Activated CD4-positive, alpha-beta T cell treated with anti-CD3 and anti-CD28 coated beads, Interleukin-2, amount 10 ng/mL, durations not matched to agents 24 days and 14 days (primary cell): ENCODE measurements at regions not wholly inside any gene's neighbourhood (a gene's known extent, or its start where the extent isn't known, plus 50 kb on each side); places are given as distances from the start of the nearest gene placed in this dataset.

Source experiments
- DNase-seq: peaks from one replicate; pipeline ENCODE4 v3.0.0; 2022
- H3K27ac Mint-ChIP-seq: one replicate; pipeline ENCODE4 v1.8.0; 2022; ENCODE audit warnings: mild to moderate bottlenecking, mixed read lengths
- H3K27me3 Mint-ChIP-seq: one replicate; pipeline ENCODE4 v1.8.0; 2022; ENCODE audit warnings: mixed read lengths
- H3K36me3 Mint-ChIP-seq: one replicate; pipeline ENCODE4 v1.8.0; 2022; ENCODE audit warnings: low read depth, mild to moderate bottlenecking, mixed read lengths
- H3K4me1 Mint-ChIP-seq: one replicate; pipeline ENCODE4 v1.8.0; 2021; ENCODE audit warnings: mixed read lengths
- H3K4me3 Mint-ChIP-seq: one replicate; pipeline ENCODE4 v1.8.0; 2022; ENCODE audit warnings: mild to moderate bottlenecking, moderate library complexity, mixed read lengths
- H3K9me3 Mint-ChIP-seq: one replicate; pipeline ENCODE4 v1.8.0; 2021; ENCODE audit warnings: mixed read lengths
- intact Hi-C: fragments of 100-400 bp; cut with micrococcal nuclease; formaldehyde crosslinking; loops from one replicate; pipeline ENCODE4 v1.15.1; 2023

DNA sequence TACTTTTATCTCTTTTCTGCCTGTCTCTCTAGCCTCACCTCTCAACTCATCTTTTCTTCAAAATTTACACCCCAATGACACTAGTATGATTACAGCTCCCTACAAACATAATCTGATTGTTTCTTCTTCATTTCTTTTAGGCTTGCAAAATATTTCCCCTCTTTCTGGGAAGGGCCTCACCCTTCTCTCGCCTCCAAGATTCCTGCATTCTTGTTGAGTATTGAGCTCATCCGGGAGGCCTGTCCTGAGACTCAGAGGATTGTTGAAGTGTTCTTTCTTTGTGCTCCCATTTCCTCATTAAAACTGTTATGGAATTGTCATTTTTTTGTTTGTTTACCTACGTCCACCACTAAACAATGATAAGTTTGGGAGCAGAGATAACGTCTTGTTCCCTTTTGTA is 99.1 kb upstream of the CHRM3 start:
- no peaks in the 10 kb centered on the region for H3K9me3 Mint-ChIP-seq

DNA sequence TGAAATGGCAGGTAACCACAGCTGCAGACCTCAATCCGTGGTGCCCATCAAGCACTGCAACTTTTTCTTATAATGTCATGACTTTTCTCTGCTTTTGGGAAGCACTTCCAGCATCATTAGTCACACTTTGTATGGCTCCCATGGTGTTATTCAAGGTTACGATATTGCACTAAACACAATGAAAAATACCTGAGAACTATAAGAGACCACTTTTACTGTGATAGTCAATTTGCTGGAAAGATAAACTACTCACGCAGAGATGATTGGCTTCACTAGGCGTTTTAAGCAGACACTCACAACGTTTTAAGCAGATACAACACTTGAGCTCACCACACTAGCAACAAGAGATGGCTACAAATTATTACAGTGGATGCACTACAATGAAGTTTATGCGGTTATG is 103.2 kb upstream of the CHRM3 start:
- no peak for DNase-seq
- Mint-ChIP-seq H3K4me1 (no peaks in the 10 kb centered on the region), H3K27ac (no peak overlapping the region), H3K27me3 (no peaks in the 10 kb centered on the region), H3K9me3 (no peaks in the 10 kb centered on the region), H3K4me3 (no peak overlapping the region), H3K36me3 (no peaks in the 10 kb centered on the region)
- intact Hi-C loops: no loop called here

More for the DNA sequence above, 99.1 kb upstream of the CHRM3 start:
- Mint-ChIP-seq H3K27ac (no peak overlapping the region), H3K36me3 (no peaks in the 10 kb centered on the region), H3K4me1 (no peaks in the 10 kb centered on the region), H3K27me3 (no peaks in the 10 kb centered on the region), H3K4me3 (no peak overlapping the region)
- intact Hi-C loops: no loop called here
- DNase-seq: no peak

DNA sequence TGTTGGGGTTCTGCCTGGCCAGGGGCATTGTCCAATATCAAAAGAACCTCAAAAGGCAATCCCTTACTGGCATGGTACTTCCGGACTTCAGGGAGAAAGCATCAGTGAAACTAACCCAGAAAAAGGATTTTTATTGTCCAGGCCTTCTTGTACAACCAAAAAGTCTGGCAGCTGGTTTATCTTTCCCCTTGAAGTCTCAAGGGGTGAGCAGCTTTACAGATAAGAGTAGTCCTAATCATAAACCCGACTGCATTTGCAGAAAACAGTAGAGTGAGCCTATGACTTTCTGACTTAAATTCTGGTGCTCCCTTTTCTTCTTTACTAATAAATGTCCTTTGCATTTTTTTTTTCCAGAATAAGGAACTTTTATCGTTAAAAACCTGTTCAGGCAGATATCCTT is 104.0 kb upstream of the CHRM3 start:
- no peaks in the 10 kb centered on the region for H3K36me3 Mint-ChIP-seq
- no peak overlapping the region for H3K27ac Mint-ChIP-seq
- H3K4me3 Mint-ChIP-seq: no peak overlapping the region
- H3K27me3 Mint-ChIP-seq: no peaks in the 10 kb centered on the region
- intact Hi-C loops: no loop called here
- no peaks in the 10 kb centered on the region for H3K9me3 Mint-ChIP-seq
- DNase-seq: no peak
- no peaks in the 10 kb centered on the region for H3K4me1 Mint-ChIP-seq

DNA sequence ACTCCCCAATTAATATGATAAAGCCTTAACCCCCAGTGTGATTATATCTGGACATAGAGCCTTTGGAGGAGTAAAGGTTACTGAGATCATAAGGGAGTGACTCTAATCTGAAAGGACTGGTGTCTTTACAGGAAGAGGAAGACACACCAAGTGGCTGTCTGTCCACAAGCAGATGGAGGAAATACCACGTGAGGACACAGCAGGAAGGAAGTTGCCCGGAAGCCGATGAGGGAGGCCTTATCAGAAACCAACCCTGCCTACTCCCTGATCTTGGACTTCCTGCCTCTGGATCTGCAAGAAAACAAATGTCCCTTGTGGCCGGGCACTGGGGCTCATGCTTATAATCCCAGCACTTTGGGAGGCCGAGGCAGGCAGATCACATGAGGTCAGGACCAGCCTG is 110.3 kb upstream of the CHRM3 start:
- intact Hi-C loops: no loop called here
- no peaks in the 10 kb centered on the region for H3K36me3 Mint-ChIP-seq
- H3K9me3 Mint-ChIP-seq: no peaks in the 10 kb centered on the region
- H3K4me3 Mint-ChIP-seq: no peak overlapping the region
- H3K27ac Mint-ChIP-seq: no peak overlapping the region
- no peaks in the 10 kb centered on the region for H3K4me1 Mint-ChIP-seq
- no peaks in the 10 kb centered on the region for H3K27me3 Mint-ChIP-seq
- DNase-seq: no peak

DNA sequence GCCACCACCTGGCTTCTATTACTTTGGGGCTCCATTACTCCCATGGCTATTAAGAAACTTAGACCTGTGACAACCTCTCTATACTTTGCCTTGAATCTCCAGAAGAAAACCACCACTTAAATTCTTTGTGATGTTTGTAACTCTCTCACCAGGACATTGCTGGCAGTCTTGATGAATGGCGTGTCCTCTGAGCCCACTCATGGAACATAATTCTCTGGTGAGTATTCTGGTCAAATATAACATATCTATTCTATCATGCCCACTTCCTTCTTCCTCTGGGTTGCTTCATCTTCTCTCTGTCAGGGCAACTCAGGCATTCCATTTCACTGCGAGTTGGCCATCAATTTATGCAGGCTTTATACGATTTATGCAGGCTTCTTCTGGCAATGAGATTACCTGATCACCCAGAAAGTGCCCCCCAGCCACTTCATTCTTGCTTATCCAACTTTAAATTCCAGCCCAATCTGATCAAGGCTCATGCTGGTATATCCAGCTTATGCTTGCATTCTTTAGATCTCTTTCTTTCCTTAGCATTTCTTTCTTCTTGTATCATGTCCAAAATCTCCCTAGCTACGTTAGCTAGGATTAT is 112.0 kb upstream of the CHRM3 start:
- no peaks in the 10 kb centered on the region for H3K4me1 Mint-ChIP-seq
- H3K36me3 Mint-ChIP-seq: no peaks in the 10 kb centered on the region
- DNase-seq: no peak
- H3K27me3 Mint-ChIP-seq: no peaks in the 10 kb centered on the region
- H3K9me3 Mint-ChIP-seq: no peaks in the 10 kb centered on the region
- no peak overlapping the region for H3K4me3 Mint-ChIP-seq
- intact Hi-C loops: no loop called here
- H3K27ac Mint-ChIP-seq: no peak overlapping the region

DNA sequence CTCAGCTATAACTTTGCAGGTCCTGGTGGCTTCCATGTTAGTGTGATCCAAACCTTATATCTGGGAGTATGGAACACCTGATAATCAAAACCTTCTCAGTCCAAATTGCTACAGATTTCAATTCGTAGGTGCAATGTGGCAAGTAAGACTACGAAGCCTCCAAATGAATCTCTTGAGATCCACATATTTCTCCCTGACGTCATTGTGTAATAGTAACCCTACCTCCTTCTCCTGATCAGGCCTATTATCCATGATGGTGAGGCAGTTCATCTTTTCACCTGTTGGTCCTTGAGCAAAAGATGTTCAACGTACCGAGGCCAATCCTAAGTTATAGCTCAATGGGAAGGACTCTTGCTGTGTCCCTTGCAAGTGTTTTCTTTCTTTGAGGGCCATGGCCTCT is 115.9 kb upstream of the CHRM3 start:
- H3K4me1 Mint-ChIP-seq: no peaks in the 10 kb centered on the region
- no peaks in the 10 kb centered on the region for H3K27me3 Mint-ChIP-seq
- intact Hi-C loops: no loop called here
- no peak overlapping the region for H3K27ac Mint-ChIP-seq
- H3K4me3 Mint-ChIP-seq: no peak overlapping the region
- DNase-seq: no peak
- no peaks in the 10 kb centered on the region for H3K36me3 Mint-ChIP-seq
- no peaks in the 10 kb centered on the region for H3K9me3 Mint-ChIP-seq

DNA sequence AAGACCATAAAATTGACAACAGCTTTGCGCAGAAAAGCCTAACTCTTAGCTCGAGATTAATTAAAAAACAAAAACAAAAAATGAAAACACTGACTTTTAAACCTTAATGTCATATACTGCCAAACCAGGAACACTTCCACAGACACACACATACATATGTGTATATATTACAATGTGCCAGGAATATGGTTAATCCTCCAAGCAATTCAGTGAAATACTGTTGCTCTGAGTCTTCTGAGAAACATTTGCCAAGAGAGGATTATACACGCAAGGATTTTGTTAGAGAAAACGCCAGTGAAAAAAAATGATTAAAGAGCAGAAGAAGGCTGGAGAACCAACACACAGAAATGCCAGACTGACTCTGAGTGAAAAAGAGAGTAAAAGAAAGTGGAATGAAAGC is 116.7 kb upstream of the CHRM3 start:
- H3K27me3 Mint-ChIP-seq: no peaks in the 10 kb centered on the region
- no peaks in the 10 kb centered on the region for H3K36me3 Mint-ChIP-seq
- H3K4me1 Mint-ChIP-seq: no peaks in the 10 kb centered on the region

DNA sequence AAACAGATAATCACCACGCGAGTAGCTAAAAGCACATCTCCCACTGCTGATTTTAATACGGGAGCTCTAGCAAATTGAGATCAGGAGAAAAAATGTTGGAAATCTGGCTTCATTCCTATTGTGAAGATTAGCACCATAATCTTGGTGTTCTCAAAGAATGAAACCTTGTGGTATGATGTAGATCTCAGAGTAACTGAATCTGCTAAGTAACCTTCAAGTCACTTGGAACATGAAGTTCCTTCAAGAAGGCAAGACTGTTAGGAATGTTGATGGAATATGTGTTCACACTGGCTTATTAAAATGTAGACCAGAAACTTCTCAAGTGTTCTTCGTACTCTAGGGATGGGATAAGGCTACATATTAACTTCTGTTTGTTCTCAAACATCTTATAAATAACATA is 117.4 kb upstream of the CHRM3 start:
- no peak overlapping the region for H3K27ac Mint-ChIP-seq
- H3K4me3 Mint-ChIP-seq: no peak overlapping the region
- no peaks in the 10 kb centered on the region for H3K4me1 Mint-ChIP-seq
- intact Hi-C loops: no loop called here
- DNase-seq: no peak
- no peaks in the 10 kb centered on the region for H3K36me3 Mint-ChIP-seq
- no peaks in the 10 kb centered on the region for H3K27me3 Mint-ChIP-seq
- H3K9me3 Mint-ChIP-seq: no peaks in the 10 kb centered on the region

More for the DNA sequence above, 116.7 kb upstream of the CHRM3 start:
- no peak for DNase-seq
- Mint-ChIP-seq H3K9me3 (no peaks in the 10 kb centered on the region), H3K4me3 (no peak overlapping the region), H3K27ac (no peak overlapping the region)
- intact Hi-C loops: no loop called here

DNA sequence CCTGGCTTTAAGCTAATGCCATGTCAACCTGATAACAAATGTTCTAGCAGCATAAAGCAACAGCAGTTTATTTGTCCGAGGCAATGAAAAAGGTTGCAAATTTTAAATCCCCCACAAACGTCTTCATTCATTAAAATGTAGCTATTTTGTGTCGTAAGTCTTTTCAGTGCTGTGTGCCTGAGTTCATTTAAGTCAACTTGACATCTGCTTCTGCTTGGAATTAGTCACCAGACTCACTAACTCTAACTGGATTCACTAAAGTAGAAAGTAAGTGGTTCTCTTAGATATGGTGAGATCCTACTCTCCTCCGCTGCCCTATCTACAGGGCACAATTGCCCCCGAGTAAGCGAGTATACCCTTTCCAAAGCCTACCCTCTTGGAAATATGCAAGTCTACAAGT is 118.4 kb upstream of the CHRM3 start:
- H3K27me3 Mint-ChIP-seq: no peaks in the 10 kb centered on the region
- H3K4me1 Mint-ChIP-seq: no peaks in the 10 kb centered on the region
- no peak overlapping the region for H3K27ac Mint-ChIP-seq
- no peak overlapping the region for H3K4me3 Mint-ChIP-seq
- no peaks in the 10 kb centered on the region for H3K36me3 Mint-ChIP-seq
- H3K9me3 Mint-ChIP-seq: no peaks in the 10 kb centered on the region
- intact Hi-C loops: no loop called here
- DNase-seq: no peak

DNA sequence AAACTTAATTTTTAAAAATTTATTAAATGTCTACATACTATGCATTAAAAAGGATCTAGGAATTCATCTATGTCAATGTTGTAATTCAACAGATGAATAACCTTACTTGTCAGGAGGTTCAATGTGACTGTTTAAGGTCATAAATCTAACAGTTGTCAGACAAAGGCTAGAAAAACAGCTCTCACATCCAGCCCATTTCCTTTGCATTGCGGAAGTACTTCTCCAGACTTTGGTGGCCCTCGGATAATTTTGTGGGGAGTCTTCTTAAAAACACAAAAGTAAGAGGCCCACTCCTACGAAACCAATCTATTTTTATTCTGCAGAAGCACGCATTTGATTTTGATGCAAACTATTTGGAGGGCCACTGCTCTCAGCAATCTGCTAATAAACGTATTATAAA is 122.6 kb upstream of the CHRM3 start:
- no peak overlapping the region for H3K27ac Mint-ChIP-seq
- DNase-seq: no peak

DNA sequence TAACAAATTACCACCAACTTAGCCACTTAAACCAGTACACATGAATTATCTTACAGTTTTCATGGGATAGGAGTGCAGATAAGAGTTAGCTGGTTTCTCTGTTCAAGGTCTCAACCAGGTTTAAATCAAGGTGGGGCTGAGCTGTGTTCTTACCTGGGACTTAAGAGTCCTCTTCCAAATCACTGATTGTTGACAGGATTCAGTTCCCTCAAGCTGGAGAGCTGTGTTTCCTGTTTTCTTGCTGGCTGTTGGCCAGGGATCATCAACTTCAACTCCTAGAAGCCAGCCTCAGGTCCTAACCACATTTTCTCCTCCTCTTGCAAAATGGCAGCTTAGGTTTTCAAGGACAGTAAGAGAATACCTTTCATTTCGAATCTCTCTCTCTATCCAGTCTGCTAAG is 123.8 kb upstream of the CHRM3 start:
- no peaks in the 10 kb centered on the region for H3K36me3 Mint-ChIP-seq
- intact Hi-C loops: no loop called here
- no peaks in the 10 kb centered on the region for H3K27me3 Mint-ChIP-seq
- H3K9me3 Mint-ChIP-seq: no peaks in the 10 kb centered on the region
- H3K27ac Mint-ChIP-seq: no peak overlapping the region
- H3K4me3 Mint-ChIP-seq: no peak overlapping the region
- no peak for DNase-seq
- no peaks in the 10 kb centered on the region for H3K4me1 Mint-ChIP-seq

More for the DNA sequence above, 122.6 kb upstream of the CHRM3 start:
- no peaks in the 10 kb centered on the region for H3K27me3 Mint-ChIP-seq
- no peaks in the 10 kb centered on the region for H3K4me1 Mint-ChIP-seq
- intact Hi-C loops: no loop called here
- H3K4me3 Mint-ChIP-seq: no peak overlapping the region
- no peaks in the 10 kb centered on the region for H3K9me3 Mint-ChIP-seq
- no peaks in the 10 kb centered on the region for H3K36me3 Mint-ChIP-seq

DNA sequence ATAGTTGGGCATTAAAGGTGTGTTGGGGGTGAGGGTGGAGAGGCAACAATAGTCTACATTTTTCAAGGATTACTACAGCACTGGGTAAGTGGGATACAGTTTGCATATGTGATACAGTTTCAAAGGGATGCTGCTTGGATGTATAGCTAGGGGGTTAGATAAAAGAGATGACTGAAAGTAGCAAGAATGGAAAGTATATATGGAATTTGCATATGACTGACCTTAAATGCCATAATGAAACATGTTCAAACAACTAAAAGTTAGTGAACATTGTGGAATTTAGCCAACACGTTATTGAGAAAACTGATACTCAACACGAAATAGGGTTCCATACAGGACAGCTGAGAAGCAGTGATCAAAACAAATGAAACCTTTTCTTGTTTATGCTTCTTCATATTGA is 124.8 kb upstream of the CHRM3 start:
- Mint-ChIP-seq H3K27ac (no peak overlapping the region), H3K27me3 (no peaks in the 10 kb centered on the region), H3K36me3 (no peaks in the 10 kb centered on the region), H3K4me1 (no peaks in the 10 kb centered on the region), H3K9me3 (no peaks in the 10 kb centered on the region), H3K4me3 (no peak overlapping the region)
- intact Hi-C loops: no loop called here
- DNase-seq: no peak

DNA sequence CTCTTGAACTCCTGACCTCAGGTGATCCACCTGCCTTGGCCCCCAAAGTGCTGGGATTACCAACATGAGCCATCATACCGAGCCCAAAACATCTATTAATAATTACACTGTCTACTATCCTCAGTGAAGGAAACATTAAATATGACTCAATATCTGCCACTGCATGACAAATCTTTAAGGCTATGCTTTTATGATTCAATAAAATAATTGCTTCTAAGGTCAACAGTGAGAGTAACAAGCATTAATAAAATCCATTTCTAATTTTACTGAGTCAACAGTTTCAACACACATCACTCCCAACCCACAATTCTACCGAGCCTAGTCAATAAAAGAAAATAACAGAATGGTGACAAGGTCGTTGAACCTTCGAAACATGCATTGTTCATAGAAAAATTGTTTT is 125.5 kb upstream of the CHRM3 start:
- DNase-seq: no peak
- no peaks in the 10 kb centered on the region for H3K9me3 Mint-ChIP-seq
- intact Hi-C loops: no loop called here
- H3K27ac Mint-ChIP-seq: no peak overlapping the region
- H3K27me3 Mint-ChIP-seq: no peaks in the 10 kb centered on the region
- H3K4me1 Mint-ChIP-seq: no peaks in the 10 kb centered on the region
- no peaks in the 10 kb centered on the region for H3K36me3 Mint-ChIP-seq
- H3K4me3 Mint-ChIP-seq: no peak overlapping the region

DNA sequence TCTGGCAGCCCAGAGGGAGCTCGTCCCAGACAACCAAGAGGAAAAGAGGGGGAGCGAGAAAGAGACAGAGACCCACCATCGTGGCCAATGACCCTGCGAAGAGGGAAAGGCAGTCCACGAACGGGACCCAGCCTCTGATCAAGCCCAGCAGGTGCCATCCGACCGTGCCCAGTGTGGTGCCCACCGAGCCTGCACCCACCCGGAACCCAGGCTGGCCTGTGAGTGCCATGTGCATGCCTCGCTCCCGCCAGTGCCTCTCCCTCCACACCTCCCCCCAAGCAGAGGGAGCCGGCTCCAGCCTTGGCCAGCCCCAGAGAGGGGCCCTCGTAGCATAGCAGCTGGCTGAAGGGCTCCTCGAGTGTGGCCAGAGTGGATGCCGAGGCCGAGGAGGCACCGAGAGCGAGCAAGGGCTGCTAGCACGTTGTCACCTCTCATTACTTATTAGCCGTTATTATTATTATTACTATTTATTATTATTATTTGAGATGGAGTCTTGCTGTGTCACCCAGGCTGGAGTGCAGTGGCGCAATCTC is 130.7 kb upstream of the CHRM3 start:
- no peak for DNase-seq
- intact Hi-C loops: no loop called here
- H3K27me3 Mint-ChIP-seq: no peaks in the 10 kb centered on the region
- H3K9me3 Mint-ChIP-seq: no peaks in the 10 kb centered on the region
- H3K4me1 Mint-ChIP-seq: no peaks in the 10 kb centered on the region
- no peaks in the 10 kb centered on the region for H3K36me3 Mint-ChIP-seq
- H3K27ac Mint-ChIP-seq: no peak overlapping the region
- no peak overlapping the region for H3K4me3 Mint-ChIP-seq

DNA sequence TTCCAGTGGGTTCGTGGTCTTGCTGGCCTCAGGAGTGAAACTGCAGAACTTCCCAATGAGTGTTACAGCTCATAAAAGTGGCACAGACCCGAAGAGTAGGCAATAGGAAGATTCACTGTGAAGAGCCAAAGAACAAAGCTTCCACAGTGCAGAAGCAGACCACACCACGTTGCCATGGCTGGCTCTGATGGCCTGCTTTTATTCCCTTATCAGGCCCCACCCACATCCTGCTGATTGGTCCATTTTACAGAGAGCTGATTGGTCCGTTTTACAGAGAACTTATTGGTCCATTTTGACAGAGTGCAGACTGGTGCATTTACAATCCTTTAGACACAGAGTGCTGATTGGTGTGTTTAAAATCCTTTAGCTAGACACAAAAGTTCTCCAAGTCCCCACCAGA is 131.4 kb upstream of the CHRM3 start:
- H3K4me1 Mint-ChIP-seq: no peaks in the 10 kb centered on the region
- H3K36me3 Mint-ChIP-seq: no peaks in the 10 kb centered on the region
- H3K27ac Mint-ChIP-seq: no peak overlapping the region
- no peaks in the 10 kb centered on the region for H3K9me3 Mint-ChIP-seq
- intact Hi-C loops: no loop called here
- no peak for DNase-seq
- H3K27me3 Mint-ChIP-seq: no peaks in the 10 kb centered on the region
- H3K4me3 Mint-ChIP-seq: no peak overlapping the region
